GM20000 (cell line): ENCODE measurements at regions not wholly inside any gene's neighbourhood (a gene's known extent, or its start where the extent isn't known, plus 50 kb on each side); places are given as distances from the start of the nearest gene placed in this dataset.

Source experiments
- DNase-seq: peaks from one replicate; pipeline ENCODE4 v3.0.0; 2012; ENCODE audit warnings: low spot score
- CTCF ChIP-seq: IDR thresholded peaks from 2 replicates; pipeline ENCODE4 v1.5.1; 2012; ENCODE audit warnings: mild to moderate bottlenecking, control low read depth; ENCODE audit errors: extremely low read depth, missing control alignments

DNA sequence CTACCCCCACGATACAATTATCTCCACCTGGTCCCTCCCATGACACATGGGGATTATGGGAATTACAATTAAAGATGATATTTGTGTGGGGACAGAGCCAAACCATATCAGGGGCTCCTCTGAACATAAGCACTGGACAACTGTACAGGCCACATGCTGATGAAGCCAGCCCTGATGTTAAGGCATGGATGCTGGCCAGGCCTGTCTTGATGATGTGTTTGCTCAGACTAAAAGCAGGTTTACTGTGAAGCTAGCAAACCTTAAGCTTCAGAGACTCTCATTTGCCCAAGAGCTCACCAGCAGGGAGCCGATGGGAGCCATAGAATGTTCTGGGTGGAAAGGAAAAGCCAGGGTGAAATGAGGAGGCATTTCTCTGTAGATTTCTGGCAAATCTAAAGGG, 135.3 kb upstream of the KCNK1 start:
- DNase-seq, result no peak
- TF ChIP-seq CTCF, result no peak

DNA sequence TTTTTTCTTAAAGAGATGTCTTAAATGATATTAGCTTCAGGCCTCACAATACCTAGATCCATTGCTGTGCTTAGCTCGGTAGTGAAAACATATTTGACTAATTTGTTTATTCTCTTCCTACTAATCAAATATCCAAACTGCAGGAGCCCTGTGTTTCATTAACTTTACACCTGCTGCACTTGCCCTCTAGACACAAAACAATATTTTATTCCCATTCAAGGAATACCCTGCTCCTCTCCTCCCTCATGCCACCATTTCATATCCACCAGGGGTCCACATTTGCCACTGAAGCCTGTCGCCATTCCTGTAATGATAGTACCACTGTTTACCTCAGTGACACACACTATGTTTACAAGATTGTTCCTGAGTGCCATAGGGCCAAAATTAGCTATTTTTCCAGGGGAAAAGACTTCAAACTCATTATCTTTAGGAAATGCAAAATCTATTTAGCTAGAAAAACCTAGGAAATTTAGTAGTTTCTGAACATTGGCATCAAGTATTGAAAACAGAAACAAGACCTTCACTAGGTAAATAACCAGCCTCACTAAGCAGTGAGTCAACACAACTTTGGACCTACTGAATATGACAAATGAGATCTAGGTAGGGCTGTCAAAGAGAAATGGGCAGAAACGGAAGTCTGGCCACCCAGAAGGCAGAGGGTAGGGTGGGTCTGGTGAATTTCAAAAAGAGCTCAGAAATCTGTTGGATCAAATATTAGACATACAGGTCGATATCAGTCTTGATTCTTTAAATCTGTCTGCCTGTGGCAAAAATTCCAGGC, 134.6 kb upstream of the KCNK1 start:
- no peak for DNase-seq
- TF ChIP-seq CTCF, result no peak

DNA sequence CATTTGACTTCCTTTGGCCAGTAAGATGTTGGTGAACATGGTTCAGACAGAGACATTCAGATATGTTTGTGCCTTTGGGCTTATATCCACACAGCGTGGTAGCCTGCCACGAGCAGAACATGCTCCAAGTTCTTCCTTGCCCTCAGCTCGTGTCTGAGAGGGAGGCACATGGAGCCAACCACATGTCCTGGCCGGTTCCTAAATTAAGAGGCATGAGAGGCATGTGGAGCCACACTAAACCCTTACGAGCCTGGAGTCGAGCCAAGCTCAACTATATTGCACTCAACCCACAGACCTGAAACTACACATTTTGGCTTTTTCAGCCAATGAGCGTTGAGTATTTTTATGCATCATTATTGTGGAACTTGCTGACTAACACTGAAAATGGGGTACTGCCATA, 133.7 kb upstream of the KCNK1 start:
- no peak for TF ChIP-seq CTCF
- DNase-seq, result no peak

GRCh38 chr1:233482388-233482787, 131.5 kb upstream of the KCNK1 start:
- DNase-seq, result no peak
- no peak for TF ChIP-seq CTCF

- TF ChIP-seq CTCF, result no peak
- no peak for DNase-seq
Measured at GRCh38 chr1:233485385-233485784, 128.5 kb upstream of the KCNK1 start.

- TF ChIP-seq CTCF, result no peak
- no peak for DNase-seq
Measured at GRCh38 chr1:233485809-233486398, 128.0 kb upstream of the KCNK1 start.

DNA sequence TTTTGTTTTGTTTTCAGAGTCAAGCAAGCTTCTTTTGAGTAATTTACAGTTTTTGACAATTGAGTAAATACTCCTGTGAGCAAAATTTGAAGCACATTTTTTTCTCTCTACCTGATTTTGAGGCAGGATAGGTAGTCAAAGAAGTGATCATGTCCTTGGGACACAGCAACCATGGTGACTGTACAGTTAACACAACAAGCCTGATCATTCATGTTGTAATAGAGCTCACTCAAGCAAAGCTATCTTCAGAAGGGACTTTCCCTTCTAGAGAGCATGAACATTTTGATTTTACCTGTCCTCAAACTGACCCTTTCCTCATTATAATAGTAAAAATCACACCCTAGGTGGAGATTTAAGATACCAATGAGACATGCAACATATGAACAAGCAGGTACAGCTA, 126.5 kb upstream of the KCNK1 start:
- TF ChIP-seq CTCF, result no peak

More for the DNA sequence above, 126.5 kb upstream of the KCNK1 start:
- DNase-seq, result no peak
